BE2C (cell line): ENCODE measurements at regions not wholly inside any gene's neighbourhood (a gene's known extent, or its start where the extent isn't known, plus 50 kb on each side); places are given as distances from the start of the nearest gene placed in this dataset.

Experiments
- DNase-seq: peaks from one replicate; pipeline ENCODE4 v3.0.0-alpha.2; 2020
- H3K27me3 ChIP-seq: fragments of 250-450 bp; sonication (Bioruptor Pico); 2 replicates; pipeline ENCODE4 v1.5.1; 2020; ENCODE audit warnings: mild to moderate bottlenecking
- H3K36me3 ChIP-seq: fragments of 250-450 bp; sonication (Bioruptor Pico); 2 replicates; pipeline ENCODE4 v1.5.1; 2020; ENCODE audit warnings: mild to moderate bottlenecking
- H3K4me1 ChIP-seq: fragments of 250-450 bp; sonication (Bioruptor Pico); 2 replicates; pipeline ENCODE4 v1.5.1; 2020
- H3K4me3 ChIP-seq: 2 replicates; pipeline ENCODE4 v1.5.1; 2011; ENCODE audit warnings: low read depth, low read length
- H3K9me3 ChIP-seq: fragments of 250-450 bp; sonication (Bioruptor Pico); 2 replicates; pipeline ENCODE4 v1.5.1; 2020
- TF ChIP-seq, protein P1 (sequence below): IDR thresholded peaks from 2 replicates; pipeline ENCODE4 v1.5.1; 2012; ENCODE audit warnings: mild to moderate bottlenecking, low read depth, low read length

DNA sequence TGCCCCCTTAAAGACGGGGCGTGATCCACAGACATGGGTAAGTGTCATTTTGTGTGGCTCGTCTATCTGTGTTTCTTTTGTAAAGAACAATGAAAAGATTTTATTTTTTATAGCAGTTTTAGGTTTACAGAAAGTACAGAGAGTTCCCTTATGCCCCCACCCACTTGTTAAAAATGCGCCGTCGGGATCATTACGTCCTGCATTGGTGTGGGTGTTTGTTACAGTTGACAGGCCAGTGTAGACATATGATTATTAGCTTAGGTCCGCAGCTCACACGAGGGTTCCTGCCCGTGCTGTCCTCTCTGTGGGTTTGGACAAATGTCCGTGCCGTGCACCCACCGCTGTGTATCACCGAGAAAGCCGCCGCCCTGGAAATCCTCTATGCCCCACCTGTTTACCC is 50.5 kb downstream of the RGS12 start:
- no peak for DNase-seq
- no peaks in the 10 kb centered on the region for H3K9me3 ChIP-seq
- peaks cover 4% of the 10 kb centered on the region for H3K4me1 ChIP-seq
- no peak overlapping the region for H3K4me3 ChIP-seq
- no peaks in the 10 kb centered on the region for H3K27me3 ChIP-seq
- H3K36me3 ChIP-seq, result no peaks in the 10 kb centered on the region
- TF ChIP-seq, protein P1, sequence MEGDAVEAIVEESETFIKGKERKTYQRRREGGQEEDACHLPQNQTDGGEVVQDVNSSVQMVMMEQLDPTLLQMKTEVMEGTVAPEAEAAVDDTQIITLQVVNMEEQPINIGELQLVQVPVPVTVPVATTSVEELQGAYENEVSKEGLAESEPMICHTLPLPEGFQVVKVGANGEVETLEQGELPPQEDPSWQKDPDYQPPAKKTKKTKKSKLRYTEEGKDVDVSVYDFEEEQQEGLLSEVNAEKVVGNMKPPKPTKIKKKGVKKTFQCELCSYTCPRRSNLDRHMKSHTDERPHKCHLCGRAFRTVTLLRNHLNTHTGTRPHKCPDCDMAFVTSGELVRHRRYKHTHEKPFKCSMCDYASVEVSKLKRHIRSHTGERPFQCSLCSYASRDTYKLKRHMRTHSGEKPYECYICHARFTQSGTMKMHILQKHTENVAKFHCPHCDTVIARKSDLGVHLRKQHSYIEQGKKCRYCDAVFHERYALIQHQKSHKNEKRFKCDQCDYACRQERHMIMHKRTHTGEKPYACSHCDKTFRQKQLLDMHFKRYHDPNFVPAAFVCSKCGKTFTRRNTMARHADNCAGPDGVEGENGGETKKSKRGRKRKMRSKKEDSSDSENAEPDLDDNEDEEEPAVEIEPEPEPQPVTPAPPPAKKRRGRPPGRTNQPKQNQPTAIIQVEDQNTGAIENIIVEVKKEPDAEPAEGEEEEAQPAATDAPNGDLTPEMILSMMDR, result no peak

DNA sequence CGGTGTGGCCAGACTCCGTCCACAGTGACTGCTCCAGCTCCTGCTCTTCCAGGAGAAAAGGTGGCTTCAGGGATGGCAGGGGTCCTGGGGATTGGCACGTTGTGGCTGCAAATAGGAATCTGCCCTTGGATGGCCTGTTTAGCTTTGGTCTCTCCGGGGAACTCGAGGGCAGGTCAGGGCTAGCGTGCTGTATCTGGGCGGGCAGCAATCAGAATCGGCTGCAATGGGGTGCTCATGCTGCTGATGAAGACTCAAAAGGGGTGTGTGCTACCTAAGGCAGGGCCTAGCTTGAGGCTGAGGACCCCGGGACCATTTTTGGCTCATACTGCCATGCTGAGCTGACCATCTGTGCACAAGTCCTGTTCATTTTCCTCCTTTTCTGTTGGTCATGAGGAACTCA is 51.3 kb downstream of the RGS12 start:
- no peaks in the 10 kb centered on the region for H3K9me3 ChIP-seq
- TF ChIP-seq, protein P1, result no peak
- H3K36me3 ChIP-seq, result no peaks in the 10 kb centered on the region
- no peak for DNase-seq
- H3K4me3 ChIP-seq, result no peak overlapping the region
- peaks cover 4% of the 10 kb centered on the region for H3K4me1 ChIP-seq
- no peaks in the 10 kb centered on the region for H3K27me3 ChIP-seq

DNA sequence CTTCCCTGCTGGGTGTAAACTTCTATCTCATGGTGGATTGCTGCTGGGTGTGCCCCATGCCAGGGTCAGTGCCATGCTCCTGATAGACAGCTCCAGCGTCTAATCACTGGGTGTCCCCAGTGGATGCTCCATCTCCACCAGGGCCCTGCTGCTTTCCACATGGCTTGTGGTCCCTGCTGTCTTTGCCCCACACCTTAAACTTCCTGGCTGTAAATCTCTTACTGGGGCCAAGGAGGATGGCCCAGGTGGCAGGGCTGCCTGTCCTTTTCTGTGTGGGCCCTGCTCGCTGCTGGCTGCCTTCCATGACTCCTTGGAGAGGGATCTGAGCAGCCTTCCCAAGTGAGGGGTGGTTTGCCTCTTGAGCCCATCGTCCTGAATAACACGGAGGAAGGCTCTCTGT is 51.8 kb downstream of the RGS12 start:
- Histone ChIP-seq H3K27me3 (no peaks in the 10 kb centered on the region), H3K9me3 (no peaks in the 10 kb centered on the region), H3K4me1 (peaks cover 4% of the 10 kb centered on the region), H3K4me3 (no peak overlapping the region), H3K36me3 (no peaks in the 10 kb centered on the region)
- TF ChIP-seq, protein P1, result no peak
- DNase-seq, result no peak

GRCh38 chr4:3345384-3345783 is 52.6 kb downstream of the RGS12 start:
- H3K4me1 ChIP-seq, result peaks cover 4% of the 10 kb centered on the region
- DNase-seq, result no peak

GRCh38 chr4:3346146-3346545 is 53.3 kb downstream of the RGS12 start:
- no peaks in the 10 kb centered on the region for H3K27me3 ChIP-seq
- DNase-seq, result peak; percentile 58
- no peaks in the 10 kb centered on the region for H3K9me3 ChIP-seq
- no peaks in the 10 kb centered on the region for H3K36me3 ChIP-seq
- no peak overlapping the region for H3K4me3 ChIP-seq
- peaks cover 4% of the 10 kb centered on the region for H3K4me1 ChIP-seq
- TF ChIP-seq, protein P1, result peak; percentile 95

More at GRCh38 chr4:3345384-3345783, 52.6 kb downstream of the RGS12 start:
- Histone ChIP-seq H3K27me3 (no peaks in the 10 kb centered on the region), H3K36me3 (no peaks in the 10 kb centered on the region), H3K9me3 (no peaks in the 10 kb centered on the region), H3K4me3 (no peak overlapping the region)
- TF ChIP-seq, protein P1, result no peak

- no peak overlapping the region for H3K4me3 ChIP-seq
- TF ChIP-seq, protein P1, result no peak
- no peak for DNase-seq
- no peaks in the 10 kb centered on the region for H3K27me3 ChIP-seq
- no peaks in the 10 kb centered on the region; the same call in 1 of the 2 replicates for H3K4me1 ChIP-seq
- no peaks in the 10 kb centered on the region for H3K36me3 ChIP-seq
- H3K9me3 ChIP-seq, result no peaks in the 10 kb centered on the region
Measured at GRCh38 chr4:3347871-3348270, 55.0 kb downstream of the RGS12 start.
